H1 (cell line): ENCODE measurements at regions not wholly inside any gene's neighbourhood (a gene's known extent, or its start where the extent isn't known, plus 50 kb on each side); places are given as distances from the start of the nearest gene placed in this dataset.

ENCODE experiments used
- CTCF ChIA-PET: fragments of 300-600 bp; sonication (Branson Sonifier 250); formaldehyde crosslinking; loops from one replicate; lab custom pipeline; 2021; ENCODE audit not compliant: partially characterized antibody; lab: Charles Lee
- POLR2A ChIA-PET: fragments of 300-600 bp; sonication (Branson Sonifier 250); formaldehyde crosslinking; loops from one replicate; lab custom pipeline; 2021; ENCODE audit warnings: inconsistent platforms; ENCODE audit not compliant: partially characterized antibody; lab: Charles Lee
- DNase-seq, 2 experiments: peaks; one replicate each; pipeline versions ENCODE4 v3.0.0 to v3.0.0-alpha.2; 2010 to 2022; ENCODE audit warnings: low spot score in 2 of 2, low read depth in 1 of 2, mixed read lengths in 1 of 2
- FAIRE-seq: peaks from 2 replicates; lab custom pipeline; 2011; peaks lifted over from hg19 to GRCh38; lab: Jason Lieb, UNC
- H2AFZ ChIP-seq: 2 replicates; pipeline ENCODE4 v1.8.1; 2012; ENCODE audit warnings: low read length, inconsistent platforms
- H2AK5ac ChIP-seq: 2 replicates; pipeline ENCODE4 v1.6.1; 2013; ENCODE audit warnings: low read depth, low read length
- H2BK120ac ChIP-seq: replicated peaks from 2 replicates; pipeline ENCODE3; 2013; ENCODE audit warnings: low read depth, low read length, inconsistent platforms
- H2BK12ac ChIP-seq: 2 replicates; pipeline ENCODE4 v1.6.1; 2013; ENCODE audit warnings: low read depth, low read length
- H2BK15ac ChIP-seq: 2 replicates; pipeline ENCODE4 v1.6.1; 2013; ENCODE audit warnings: low read length
- H2BK20ac ChIP-seq: 2 replicates; pipeline ENCODE4 v1.6.1; 2013; ENCODE audit warnings: low read length
- H2BK5ac ChIP-seq: 2 replicates; pipeline ENCODE4 v1.6.1; 2013; ENCODE audit warnings: low read depth, low read length
- H3K14ac ChIP-seq: 2 replicates; pipeline ENCODE4 v1.6.1; 2013; ENCODE audit warnings: inconsistent platforms; ENCODE audit not compliant: insufficient read length
- H3K18ac ChIP-seq: 2 replicates; pipeline ENCODE4 v1.6.1; 2013; ENCODE audit warnings: low read length; ENCODE audit errors: extremely low read depth
- H3K23ac ChIP-seq: 2 replicates; pipeline ENCODE4 v1.6.1; 2013; ENCODE audit warnings: inconsistent platforms; ENCODE audit not compliant: insufficient read length
- H3K23me2 ChIP-seq: 2 replicates; pipeline ENCODE4 v1.6.1; 2013; ENCODE audit warnings: low read depth, low read length
- H3K27ac ChIP-seq: 2 replicates; pipeline ENCODE4 v1.6.1; 2011; ENCODE audit warnings: low read depth, low read length, inconsistent platforms
- H3K27me3 ChIP-seq, 4 experiments: replicated peaks in 1 of 4; 1 replicate in 1 of 4; 2 replicates in 3 of 4; pipeline versions ENCODE4 v1.6.1 to v1.8.1; 2011 to 2013; ENCODE audit warnings: low read length in 3 of 4, mild to moderate bottlenecking in 3 of 4, inconsistent platforms in 2 of 4, mixed read lengths in 2 of 4, moderate library complexity in 1 of 4; ENCODE audit not compliant: control insufficient read depth in 3 of 4, insufficient read depth in 3 of 4; ENCODE audit errors: extremely low read depth in 1 of 4
- H3K36me3 ChIP-seq, 4 experiments: 2 replicates each; pipeline versions ENCODE4 v1.6.1 to v1.8.1; 2011 to 2013; ENCODE audit warnings: mild to moderate bottlenecking in 4 of 4, low read length in 3 of 4, moderate library complexity in 2 of 4, control low read depth in 1 of 4, inconsistent platforms in 1 of 4; ENCODE audit not compliant: insufficient read depth in 4 of 4, control insufficient read depth in 2 of 4
- H3K4ac ChIP-seq: replicated peaks from 2 replicates; pipeline ENCODE3; 2013; ENCODE audit warnings: low read length, low read depth, mixed read lengths, inconsistent platforms; ENCODE audit not compliant: insufficient read length
- H3K4me1 ChIP-seq, 4 experiments: replicated peaks in 1 of 4; 1 replicate in 1 of 4; 2 replicates in 3 of 4; pipeline versions ENCODE4 v1.6.1 to v1.8.1; 2011 to 2013; ENCODE audit warnings: low read length in 3 of 4, inconsistent platforms in 2 of 4, mixed read lengths in 1 of 4; ENCODE audit not compliant: insufficient read depth in 4 of 4, control insufficient read depth in 3 of 4
- H3K4me2 ChIP-seq, 2 experiments: 2 replicates each; pipeline versions ENCODE4 v1.6.1 to v1.8.1; 2011 to 2013; ENCODE audit warnings: low read depth in 2 of 2, low read length in 2 of 2, control low read depth in 1 of 2, inconsistent platforms in 1 of 2, mild to moderate bottlenecking in 1 of 2; ENCODE audit not compliant: insufficient read depth in 1 of 2
- H3K4me3 ChIP-seq, 4 experiments: fragments of 200-600, 300-600 bp in 1 of 4; sonication (generic), shearing (Covaris generic), sonication (Bioruptor Twin) in 1 of 4; 2 replicates each; pipeline versions ENCODE4 v1.5.1 to v1.8.1; 2011 to 2016; ENCODE audit warnings: low read length in 4 of 4, low read depth in 3 of 4, control low read depth in 2 of 4, inconsistent platforms in 2 of 4, mild to moderate bottlenecking in 2 of 4, mixed read lengths in 1 of 4, moderate library complexity in 1 of 4; ENCODE audit not compliant: insufficient read depth in 2 of 4; ENCODE audit errors: extremely low read depth in 1 of 4
- H3K56ac ChIP-seq: replicated peaks from 2 replicates; pipeline ENCODE3; 2013; ENCODE audit warnings: low read depth, mild to moderate bottlenecking, mixed read lengths, low read length, inconsistent platforms; ENCODE audit not compliant: insufficient read length
- H3K79me1 ChIP-seq: 2 replicates; pipeline ENCODE4 v1.6.1; 2013; ENCODE audit warnings: low read depth, low read length, control low read depth
- H3K79me2 ChIP-seq, 2 experiments: 2 replicates each; pipeline versions ENCODE4 v1.6.1 to v1.8.1; 2012 to 2013; ENCODE audit warnings: low read length in 2 of 2, mild to moderate bottlenecking in 2 of 2, inconsistent platforms in 1 of 2; ENCODE audit not compliant: insufficient read depth in 2 of 2, control insufficient read depth in 1 of 2
- H3K9ac ChIP-seq, 4 experiments: replicated peaks in 1 of 4; 1 replicate in 1 of 4; 2 replicates in 3 of 4; pipeline versions ENCODE4 v1.6.1 to v1.8.1; 2011 to 2013; ENCODE audit warnings: low read depth in 3 of 4, low read length in 3 of 4, control low read depth in 2 of 4, mild to moderate bottlenecking in 2 of 4, moderate library complexity in 2 of 4, inconsistent platforms in 1 of 4; ENCODE audit errors: extremely low read depth in 1 of 4
- H3K9me3 ChIP-seq, 2 experiments: 2 replicates each; pipeline versions ENCODE4 v1.6.1 to v1.8.1; 2012 to 2013; ENCODE audit warnings: mild to moderate bottlenecking in 2 of 2, moderate library complexity in 2 of 2, control low read depth in 1 of 2, inconsistent platforms in 1 of 2, low read depth in 1 of 2, low read length in 1 of 2, mixed read lengths in 1 of 2; ENCODE audit not compliant: insufficient read depth in 2 of 2
- H4K20me1 ChIP-seq, 2 experiments: replicated peaks in 1 of 2; 2 replicates each; pipeline versions ENCODE3 to v1.8.1; 2011 to 2013; ENCODE audit warnings: inconsistent platforms in 2 of 2, low read length in 2 of 2, mild to moderate bottlenecking in 1 of 2; ENCODE audit not compliant: insufficient read depth in 2 of 2, control insufficient read depth in 1 of 2
- H4K5ac ChIP-seq: 2 replicates; pipeline ENCODE4 v1.6.1; 2013; ENCODE audit warnings: low read length, low read depth, mixed read lengths, inconsistent platforms; ENCODE audit not compliant: insufficient read length
- H4K8ac ChIP-seq: 2 replicates; pipeline ENCODE4 v1.8.0; 2013; ENCODE audit warnings: mild to moderate bottlenecking, moderate library complexity, low read length, inconsistent platforms; ENCODE audit not compliant: insufficient read depth; ENCODE audit errors: extremely low read depth
- H4K91ac ChIP-seq: replicated peaks from 2 replicates; pipeline ENCODE3; 2013; ENCODE audit warnings: low read length, mixed read lengths, inconsistent platforms; ENCODE audit not compliant: insufficient read length
- BCL11A ChIP-seq, 2 experiments: IDR thresholded peaks; one replicate each; pipeline ENCODE4 v1.6.1; 2011; ENCODE audit warnings: low read depth in 2 of 2, low read length in 2 of 2, mild to moderate bottlenecking in 2 of 2
- CBX8 ChIP-seq: fragments of 300-800, 300-1000 bp; sonication (generic); IDR thresholded peaks from 2 replicates; pipeline ENCODE4 v1.7.1; 2016; ENCODE audit warnings: low read depth, low read length, borderline replicate concordance
- CHD2 ChIP-seq: IDR thresholded peaks from 2 replicates; pipeline ENCODE4 v1.6.1; 2012; ENCODE audit warnings: low read length, improper control_type of control experiment
- CREB1 ChIP-seq: IDR thresholded peaks from 2 replicates; pipeline ENCODE4 v1.6.1; 2012; ENCODE audit warnings: inconsistent platforms
- E2F6 ChIP-seq: IDR thresholded peaks from 2 replicates; pipeline ENCODE4 v1.6.1; 2012; ENCODE audit warnings: inconsistent platforms
- EGR1 ChIP-seq: IDR thresholded peaks from 2 replicates; pipeline ENCODE4 v1.6.1; 2011; ENCODE audit warnings: low read depth, low read length, borderline replicate concordance
- FOSL1 ChIP-seq: IDR thresholded peaks from 2 replicates; pipeline ENCODE4 v1.6.1; 2011; ENCODE audit warnings: mild to moderate bottlenecking, low read depth, low read length, moderate library complexity; ENCODE audit not compliant: insufficient read depth
- HDAC6 ChIP-seq: IDR thresholded peaks from one replicate; pipeline ENCODE4 v1.7.1; 2012; ENCODE audit warnings: low read depth, mild to moderate bottlenecking, inconsistent platforms, low read length, moderate library complexity
- NANOG ChIP-seq: IDR thresholded peaks from 2 replicates; pipeline ENCODE4 v1.6.1; 2011; ENCODE audit warnings: low read length, low read depth, mild to moderate bottlenecking, inconsistent platforms; ENCODE audit not compliant: insufficient read depth, poor library complexity, severe bottlenecking
- RXRA ChIP-seq: IDR thresholded peaks from 2 replicates; pipeline ENCODE4 v1.6.1; 2011; ENCODE audit warnings: low read depth, mild to moderate bottlenecking, low read length, moderate library complexity; ENCODE audit not compliant: insufficient read depth
- SP2 ChIP-seq: IDR thresholded peaks from 2 replicates; pipeline ENCODE4 v1.6.1; 2012; ENCODE audit warnings: mild to moderate bottlenecking, low read length, inconsistent platforms
- SRF ChIP-seq: IDR thresholded peaks from 2 replicates; pipeline ENCODE4 v1.6.1; 2011; ENCODE audit warnings: mild to moderate bottlenecking, low read depth, low read length, moderate library complexity
- TAF7 ChIP-seq: optimal IDR thresholded peaks from 2 replicates; pipeline ENCODE3; 2011; ENCODE audit warnings: low read depth, mild to moderate bottlenecking, inconsistent platforms, low read length, moderate library complexity, borderline replicate concordance
- TBP ChIP-seq: IDR thresholded peaks from 2 replicates; pipeline ENCODE4 v1.6.1; 2011; ENCODE audit warnings: low read depth, low read length, improper control_type of control experiment
- WGBS, 2 experiments: shearing (Covaris generic) in 1 of 2; methylation state at CpG; one replicate each; pipeline versions ENCODE4 v1.1.6 to v1.1.7; 2013 to 2015; ENCODE audit warnings: low lambda C conversion rate in 2 of 2, mixed read lengths in 2 of 2, inconsistent platforms in 1 of 2, low coverage in 1 of 2, missing lambda C conversion rate in 1 of 2; ENCODE audit not compliant: insufficient replicate concordance in 2 of 2, insufficient coverage in 1 of 2, insufficient read length in 1 of 2; ENCODE audit errors: extremely low coverage in 1 of 2, missing lambda C conversion rate in 1 of 2; 5-methylcytosine and 5-hydroxymethylcytosine counted together

- Histone ChIP-seq H3K4me1 (no peaks in the 10 kb centered on the region), H3K79me1 (no peaks in the 10 kb centered on the region), H3K4me2 (no peak overlapping the region), H3K36me3 (no peaks in the 10 kb centered on the region), H3K27ac (no peak overlapping the region), H4K8ac (no peak overlapping the region), H3K23ac (no peak overlapping the region), H3K4ac (no peak overlapping the region), H3K27me3 (no peaks in the 10 kb centered on the region), H3K14ac (no peak overlapping the region), H3K9ac (no peak overlapping the region), H3K4me3 (no peak overlapping the region), H3K56ac (no peak overlapping the region), H2BK20ac (no peak overlapping the region), H3K9me3 (no peaks in the 10 kb centered on the region), H4K5ac (no peak overlapping the region), H2AFZ (no peak overlapping the region), H3K79me2 (no peaks in the 10 kb centered on the region), H2BK120ac (no peak overlapping the region), H2BK5ac (no peak overlapping the region), H3K23me2 (no peaks in the 10 kb centered on the region), H3K18ac (no peak overlapping the region), H2BK12ac (no peak overlapping the region), H4K20me1 (no peaks in the 10 kb centered on the region), H4K91ac (no peak overlapping the region), H2AK5ac (no peak overlapping the region), H2BK15ac (no peak overlapping the region)
- no peak for DNase-seq
- ChIA-PET CTCF (interaction anchor here (0.8 to 2.0 kb wide), 4 partner anchors 8 to 20 kb away, joined by 5 to 6 read pairs (median 5); no protein-coding TSS in a partner anchor), POLR2A (no interaction called here)
- WGBS, 2 experiments, result 83% methylated on average over 1 of the region's 1 CpG; no CpG with 5 or more reads in 1 of the 2 experiments
- TF ChIP-seq E2F6, result no peak
- TF ChIP-seq CBX8, result no peak
- no peak for TF ChIP-seq TBP
- TF ChIP-seq SP2, result no peak
- no peak for TF ChIP-seq FOSL1
- no peak for TF ChIP-seq SRF
- TF ChIP-seq BCL11A (IDR thresholded peaks at IDR 0.05; ENCODE audit: low read depth in 2 of 2, low read length in 2 of 2), result no peak
- no peak for TF ChIP-seq CREB1
- TF ChIP-seq TAF7, result no peak
- TF ChIP-seq RXRA, result no peak
- no peak for TF ChIP-seq CHD2
- TF ChIP-seq EGR1, result no peak
- TF ChIP-seq NANOG, result no peak
- TF ChIP-seq HDAC6, result no peak
- FAIRE-seq, result no peak
Observed at GRCh38 chr14:44829021-44829420, 132.7 kb downstream of the KLHL28 start.
